ENCODE measurements at regions not wholly inside any gene's neighbourhood (a gene's known extent, or its start where the extent isn't known, plus 50 kb on each side); places are given as distances from the start of the nearest gene placed in this dataset.

DNA sequence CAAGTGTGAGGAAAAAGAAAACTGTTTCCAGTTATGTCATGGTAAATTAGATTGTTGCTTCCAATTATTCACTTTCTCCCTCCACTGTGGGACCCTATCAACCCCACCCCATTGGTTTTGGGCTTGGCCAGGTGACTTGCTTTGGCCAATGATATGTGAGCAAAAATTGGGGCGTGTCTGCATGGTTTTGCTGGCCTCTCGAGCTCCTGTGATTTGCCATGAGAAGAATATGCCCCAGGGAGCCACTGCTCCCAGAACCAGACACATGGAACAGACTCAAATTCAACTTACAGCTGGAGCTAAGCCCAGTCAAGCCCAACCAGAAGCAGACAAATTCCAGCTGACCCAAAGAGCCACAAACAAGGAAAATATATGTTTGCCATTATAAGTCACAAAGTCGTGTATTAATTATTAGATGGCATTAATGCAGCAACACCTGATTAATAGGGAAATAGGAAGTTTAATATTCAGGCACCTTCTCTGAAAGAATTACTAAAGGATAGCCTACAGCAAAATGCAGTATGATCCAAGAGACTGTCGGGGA, 248.9 kb downstream of the ANAPC1 start:
- DNase-seq (ENCODE audit: low read depth, low spot score) (no peak), FAIRE-seq (no peak)
- no peak overlapping the region for H3K4me2 ChIP-seq (ENCODE audit: insufficient read depth, low read length)
- H3K27me3 ChIP-seq (ENCODE audit: control insufficient read depth in 2 of 2, insufficient read depth in 2 of 2, low read length in 2 of 2) = peaks cover 6 to 21% of the 10 kb centered on the region in 2 experiments
- TF ChIP-seq, protein P1, sequence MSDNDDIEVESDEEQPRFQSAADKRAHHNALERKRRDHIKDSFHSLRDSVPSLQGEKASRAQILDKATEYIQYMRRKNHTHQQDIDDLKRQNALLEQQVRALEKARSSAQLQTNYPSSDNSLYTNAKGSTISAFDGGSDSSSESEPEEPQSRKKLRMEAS (IDR thresholded peaks at IDR 0.05; ENCODE audit: insufficient read depth, insufficient read length) = no peak
- TF ChIP-seq POLR2AphosphoS5 (IDR thresholded peaks at IDR 0.05; ENCODE audit: insufficient read depth, low read depth, low read length) = no peak
- TF ChIP-seq FOS (IDR thresholded peaks at IDR 0.05; ENCODE audit: borderline replicate concordance, insufficient read depth, low read length) = no peak
- no peak for TF ChIP-seq JUN (IDR thresholded peaks at IDR 0.05; ENCODE audit: borderline replicate concordance, insufficient read depth, insufficient read length, low read depth)
- TF ChIP-seq POLR2A (IDR thresholded peaks at IDR 0.05; ENCODE audit: low read depth, low read length) = no peak
- no peak for TF ChIP-seq EZH2 (IDR thresholded peaks at IDR 0.05; ENCODE audit: borderline replicate concordance, low read depth, low read length, severe bottlenecking)
- TF ChIP-seq MYC (IDR thresholded peaks at IDR 0.05; ENCODE audit: low read depth, low read length) = no peak
- TF ChIP-seq, protein P2, sequence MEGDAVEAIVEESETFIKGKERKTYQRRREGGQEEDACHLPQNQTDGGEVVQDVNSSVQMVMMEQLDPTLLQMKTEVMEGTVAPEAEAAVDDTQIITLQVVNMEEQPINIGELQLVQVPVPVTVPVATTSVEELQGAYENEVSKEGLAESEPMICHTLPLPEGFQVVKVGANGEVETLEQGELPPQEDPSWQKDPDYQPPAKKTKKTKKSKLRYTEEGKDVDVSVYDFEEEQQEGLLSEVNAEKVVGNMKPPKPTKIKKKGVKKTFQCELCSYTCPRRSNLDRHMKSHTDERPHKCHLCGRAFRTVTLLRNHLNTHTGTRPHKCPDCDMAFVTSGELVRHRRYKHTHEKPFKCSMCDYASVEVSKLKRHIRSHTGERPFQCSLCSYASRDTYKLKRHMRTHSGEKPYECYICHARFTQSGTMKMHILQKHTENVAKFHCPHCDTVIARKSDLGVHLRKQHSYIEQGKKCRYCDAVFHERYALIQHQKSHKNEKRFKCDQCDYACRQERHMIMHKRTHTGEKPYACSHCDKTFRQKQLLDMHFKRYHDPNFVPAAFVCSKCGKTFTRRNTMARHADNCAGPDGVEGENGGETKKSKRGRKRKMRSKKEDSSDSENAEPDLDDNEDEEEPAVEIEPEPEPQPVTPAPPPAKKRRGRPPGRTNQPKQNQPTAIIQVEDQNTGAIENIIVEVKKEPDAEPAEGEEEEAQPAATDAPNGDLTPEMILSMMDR (IDR thresholded peaks at IDR 0.05; ENCODE audit: extremely low read depth in 1 of 2, insufficient read depth in 1 of 2, low read depth in 1 of 2, low read length in 2 of 2) = no peak
- TF ChIP-seq GATA2 (IDR thresholded peaks at IDR 0.05; ENCODE audit: insufficient read depth, insufficient read length, low read depth, low read length) = no peak
- BruUV-seq (replicated peaks) = no TSS peak
- no peaks in the 10 kb centered on the region for H3K4me1 ChIP-seq (ENCODE audit: control insufficient read depth, extremely low read depth, insufficient read depth, low read length)
- no peaks in the 10 kb centered on the region for H3K9me3 ChIP-seq (replicated peaks; ENCODE audit: control insufficient read depth, insufficient read depth, low read length)
- H3K36me3 ChIP-seq (ENCODE audit: control insufficient read depth in 2 of 2, extremely low read depth in 1 of 2, insufficient read depth in 2 of 2, low read length in 2 of 2) = no peaks in the 10 kb centered on the region
- CTCF ChIA-PET = no interaction called here
- no peak overlapping the region for H3K4me3 ChIP-seq (replicated peaks in 1 of 3; ENCODE audit: insufficient read depth in 1 of 3, low read depth in 1 of 3, low read length in 3 of 3)
- no peak overlapping the region for H3K9ac ChIP-seq (replicated peaks; ENCODE audit: extremely low read depth, insufficient read depth, low read length)
- intact Hi-C loops (cut with micrococcal nuclease) (no loop called here), dilution Hi-C loops (cut with MboI; ENCODE audit: extremely low pct_ligation_motif_present, low sequenced_read_pairs) (no loop called here)
- H3K27ac ChIP-seq (ENCODE audit: insufficient read depth, low read depth, low read length) = no peak overlapping the region
- H2AFZ ChIP-seq (ENCODE audit: low read depth, low read length) = no peak overlapping the region
- no peaks in the 10 kb centered on the region for H3K79me2 ChIP-seq (ENCODE audit: control insufficient read depth, insufficient read depth, low read length)
- no peaks in the 10 kb centered on the region for H4K20me1 ChIP-seq (replicated peaks; ENCODE audit: control insufficient read depth, extremely low read depth, insufficient read depth, low read length)
- no peaks in the 10 kb centered on the region for H3K9me1 ChIP-seq (replicated peaks; ENCODE audit: control insufficient read depth, extremely low read depth, insufficient read depth, low read length)
- POLR2A ChIA-PET = no interaction called here
